ENCODE measurements at regions not wholly inside any gene's neighbourhood (a gene's known extent, or its start where the extent isn't known, plus 50 kb on each side); places are given as distances from the start of the nearest gene placed in this dataset.

DNA sequence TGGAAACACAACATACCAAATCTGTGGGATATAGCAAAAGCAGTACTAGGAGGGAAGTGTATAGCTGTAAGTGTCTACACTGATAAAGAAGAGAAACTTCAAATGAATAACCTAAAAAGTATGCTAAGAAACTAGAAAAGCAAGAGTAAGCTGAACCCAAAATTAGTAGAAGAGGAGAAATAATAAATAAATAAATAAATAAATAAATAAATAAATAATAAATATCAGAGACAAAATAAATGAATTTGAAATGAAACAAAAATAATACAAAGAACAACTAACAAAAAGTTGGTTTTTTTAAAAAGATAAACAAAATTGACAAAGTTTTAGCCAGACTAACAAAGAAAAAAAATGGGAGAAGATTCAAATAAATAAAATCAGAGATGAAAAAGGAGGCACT, 72.7 kb upstream of the TSPAN8 start:
- Mint-ChIP-seq H3K27me3 (ENCODE audit: low read depth) (no peaks in the 10 kb centered on the region), H3K9me3 (no peaks in the 10 kb centered on the region; a peak in 1 of 5 replicates), H3K27ac (no peak overlapping the region), H3K4me3 (no peak overlapping the region), H3K36me3 (ENCODE audit: insufficient read depth in 1 of 3, low read depth in 3 of 3) (no peaks in the 10 kb centered on the region; a peak in 1 of 7 replicates), H3K4me1 (no peaks in the 10 kb centered on the region)
- no peaks in the 10 kb centered on the region for H3K79me1 ChIP-seq (ENCODE audit: insufficient read depth, low read depth, low read length, poor library complexity, severe bottlenecking)
- no peaks in the 10 kb centered on the region for H4K20me1 ChIP-seq (ENCODE audit: control insufficient read depth, insufficient read depth, insufficient read length)
- no peak overlapping the region for H3K4ac ChIP-seq (ENCODE audit: low read depth, low read length)
- no peak overlapping the region for H3K4me2 ChIP-seq (ENCODE audit: insufficient read depth, insufficient read length, low read length)
- no peaks in the 10 kb centered on the region for H3K79me2 ChIP-seq (ENCODE audit: insufficient read depth, low read length)
- H2BK15ac ChIP-seq (ENCODE audit: low read depth, low read length) = no peak overlapping the region
- H3T11ph ChIP-seq (ENCODE audit: low read length) = no peak overlapping the region
- no peak overlapping the region for H2BK20ac ChIP-seq (ENCODE audit: low read depth, low read length, poor library complexity, severe bottlenecking)
- no peak overlapping the region for H4K8ac ChIP-seq (replicated peaks; ENCODE audit: insufficient read length, low read depth, low read length)
- no peaks in the 10 kb centered on the region for H3K27me3 ChIP-seq (ENCODE audit: insufficient read depth, low read length)
- no peaks in the 10 kb centered on the region for H3K4me1 ChIP-seq (ENCODE audit: insufficient read depth, low read length)
- no peak overlapping the region for H3K23ac ChIP-seq (ENCODE audit: insufficient read length, low read depth, low read length)
- DNase-seq = no peak
- no peak overlapping the region for H3K9ac ChIP-seq (ENCODE audit: extremely low read depth, insufficient read length, low read length)
- no peak overlapping the region for H3K56ac ChIP-seq (ENCODE audit: insufficient read length, low read depth, low read length)
- no peak overlapping the region for H3K27ac ChIP-seq (ENCODE audit: insufficient read length, low read depth, low read length)
- H4K5ac ChIP-seq (ENCODE audit: insufficient read length, low read depth, low read length) = no peak overlapping the region
- no peaks in the 10 kb centered on the region for H3K9me3 ChIP-seq (ENCODE audit: control insufficient read depth, low read depth, low read length)
- no peak overlapping the region for H2AFZ ChIP-seq (ENCODE audit: low read length)
- H3K23me2 ChIP-seq (ENCODE audit: insufficient read length, low read depth, low read length, poor library complexity, severe bottlenecking) = no peaks in the 10 kb centered on the region
- no peak overlapping the region for H4K91ac ChIP-seq (ENCODE audit: insufficient read length, low read depth, low read length)
- no peak overlapping the region for H2BK12ac ChIP-seq (ENCODE audit: insufficient read length, low read depth, low read length)
- H2BK120ac ChIP-seq (ENCODE audit: low read depth, low read length, poor library complexity, severe bottlenecking) = no peak overlapping the region
- no peak overlapping the region for H2AK5ac ChIP-seq (ENCODE audit: insufficient read length, low read length)
- TF ChIP-seq, protein P1, sequence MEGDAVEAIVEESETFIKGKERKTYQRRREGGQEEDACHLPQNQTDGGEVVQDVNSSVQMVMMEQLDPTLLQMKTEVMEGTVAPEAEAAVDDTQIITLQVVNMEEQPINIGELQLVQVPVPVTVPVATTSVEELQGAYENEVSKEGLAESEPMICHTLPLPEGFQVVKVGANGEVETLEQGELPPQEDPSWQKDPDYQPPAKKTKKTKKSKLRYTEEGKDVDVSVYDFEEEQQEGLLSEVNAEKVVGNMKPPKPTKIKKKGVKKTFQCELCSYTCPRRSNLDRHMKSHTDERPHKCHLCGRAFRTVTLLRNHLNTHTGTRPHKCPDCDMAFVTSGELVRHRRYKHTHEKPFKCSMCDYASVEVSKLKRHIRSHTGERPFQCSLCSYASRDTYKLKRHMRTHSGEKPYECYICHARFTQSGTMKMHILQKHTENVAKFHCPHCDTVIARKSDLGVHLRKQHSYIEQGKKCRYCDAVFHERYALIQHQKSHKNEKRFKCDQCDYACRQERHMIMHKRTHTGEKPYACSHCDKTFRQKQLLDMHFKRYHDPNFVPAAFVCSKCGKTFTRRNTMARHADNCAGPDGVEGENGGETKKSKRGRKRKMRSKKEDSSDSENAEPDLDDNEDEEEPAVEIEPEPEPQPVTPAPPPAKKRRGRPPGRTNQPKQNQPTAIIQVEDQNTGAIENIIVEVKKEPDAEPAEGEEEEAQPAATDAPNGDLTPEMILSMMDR (conservative IDR thresholded peaks at IDR 0.05) = no peak
- H2BK5ac ChIP-seq (ENCODE audit: insufficient read length, low read length) = no peak overlapping the region
- no peak overlapping the region for H3K18ac ChIP-seq (ENCODE audit: insufficient read length, low read depth, low read length)
- no peak overlapping the region for H3K14ac ChIP-seq (ENCODE audit: insufficient read depth, low read length)
